Renal cortex interstitium (tissue), 11 donors: ENCODE measurements at regions not wholly inside any gene's neighbourhood (a gene's known extent, or its start where the extent isn't known, plus 50 kb on each side); places are given as distances from the start of the nearest gene placed in this dataset.

Source experiments
- DNase-seq, 11 donors: peaks; one replicate each; pipeline ENCODE4 v3.0.0-alpha.2; 2013; ENCODE audit warnings: low read depth in 9 of 11, low spot score in 4 of 11; ENCODE audit errors: extremely low read depth in 1 of 11

DNA sequence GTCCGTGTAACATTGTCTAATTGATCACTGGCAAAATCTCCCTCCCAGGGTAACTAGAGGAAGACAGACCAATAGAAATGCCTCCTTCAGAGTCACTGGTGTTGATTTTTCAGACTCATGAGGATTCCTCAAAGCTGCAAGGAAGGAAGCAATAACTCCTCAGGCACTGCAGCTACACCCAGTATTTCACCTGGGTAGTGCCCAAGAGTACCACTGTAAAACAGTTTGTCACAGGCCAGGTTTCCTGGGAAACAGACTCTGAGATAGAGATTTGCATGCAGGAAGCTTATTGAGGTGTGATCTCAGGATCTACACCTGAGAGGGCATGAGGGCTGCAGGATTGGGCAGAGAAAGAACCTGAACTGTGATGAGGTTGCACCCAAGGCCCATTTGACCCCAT is 240.7 kb upstream of the ATP6AP2 start:
- no peak for DNase-seq

GRCh38 chrX:40333344-40333743 is 235.6 kb upstream of the BCOR start:
- DNase-seq: no peak

GRCh38 chrX:40331762-40332161 is 234.0 kb upstream of the BCOR start:
- DNase-seq: no peak

DNA sequence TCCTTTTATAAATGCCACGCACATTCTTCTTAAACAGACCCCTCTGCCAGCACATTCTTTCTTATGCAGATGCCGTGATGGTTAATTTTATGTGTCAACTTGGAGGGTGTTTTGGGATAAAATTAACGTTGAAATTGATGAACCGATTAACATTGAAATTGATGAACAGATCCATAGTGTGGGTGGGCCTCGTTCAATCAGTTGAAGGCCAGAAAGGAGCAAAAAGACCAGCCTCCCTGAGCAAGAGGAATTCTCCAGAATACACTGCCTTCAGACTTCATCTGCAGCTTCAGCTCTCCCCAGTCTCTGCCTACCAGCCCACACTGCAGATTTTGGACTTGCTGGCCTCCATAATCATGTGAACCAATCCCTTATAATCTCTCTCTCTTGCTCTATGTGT is 233.6 kb upstream of the BCOR start:
- DNase-seq: no peak

- no peak for DNase-seq
These were observed 231.9 kb upstream of the BCOR start for GRCh38 chrX:40329616-40330015.

DNA sequence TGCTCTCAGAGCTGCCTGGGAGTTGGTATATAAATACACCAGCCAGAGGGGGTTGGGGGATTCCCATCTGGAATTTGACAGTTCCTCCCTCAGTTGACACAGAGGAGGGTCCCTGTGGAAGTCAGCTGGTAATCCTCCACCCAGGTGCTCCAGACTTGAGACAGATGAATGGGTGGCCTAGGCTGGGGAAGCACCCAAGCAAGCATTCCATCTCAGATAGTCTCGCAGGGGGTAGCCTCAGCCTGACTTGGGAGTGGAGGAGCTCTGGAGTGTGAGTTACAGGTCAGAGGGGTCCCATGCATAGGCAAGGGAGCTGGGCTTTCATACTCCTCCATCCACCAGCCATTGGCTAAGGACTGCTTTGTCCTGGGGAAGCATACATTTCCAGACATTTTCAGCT is 229.3 kb upstream of the BCOR start:
- no peak for DNase-seq

DNA sequence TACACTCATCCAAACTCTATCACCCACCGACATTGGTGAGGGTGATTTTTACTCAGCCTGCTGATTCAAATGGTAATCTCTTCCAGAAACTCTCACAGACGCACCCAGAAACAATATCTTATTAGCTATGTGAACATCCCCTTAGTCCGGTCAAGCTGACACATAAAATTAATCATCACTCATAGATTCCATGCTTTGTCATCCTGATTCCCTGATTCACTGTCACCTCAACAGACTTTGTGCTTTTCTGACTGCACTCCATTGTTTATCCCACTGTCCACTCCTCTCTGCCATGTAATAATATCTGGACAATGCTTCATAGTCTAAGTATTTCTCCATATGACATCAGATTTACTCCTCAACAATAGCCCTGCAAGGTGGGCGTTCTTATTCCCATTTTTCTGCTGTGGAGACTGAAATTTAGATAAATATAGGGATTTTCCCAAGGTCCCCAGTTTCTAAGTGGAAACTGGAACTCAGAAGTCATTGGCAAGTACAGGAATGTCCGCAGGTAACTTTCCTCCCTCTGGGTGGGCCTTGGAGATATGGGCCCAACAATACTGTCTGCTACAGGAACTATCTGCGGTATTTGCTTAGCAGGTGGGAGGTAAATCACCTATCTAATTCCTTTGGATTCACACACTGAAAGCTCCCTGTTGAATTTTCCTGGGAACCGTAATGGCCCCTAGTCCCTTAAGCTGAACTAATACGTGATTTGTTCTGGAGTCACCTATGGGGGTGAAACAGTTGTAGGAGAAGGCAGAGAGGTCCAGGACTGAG is 228.6 kb upstream of the BCOR start:
- DNase-seq: no peak

DNA sequence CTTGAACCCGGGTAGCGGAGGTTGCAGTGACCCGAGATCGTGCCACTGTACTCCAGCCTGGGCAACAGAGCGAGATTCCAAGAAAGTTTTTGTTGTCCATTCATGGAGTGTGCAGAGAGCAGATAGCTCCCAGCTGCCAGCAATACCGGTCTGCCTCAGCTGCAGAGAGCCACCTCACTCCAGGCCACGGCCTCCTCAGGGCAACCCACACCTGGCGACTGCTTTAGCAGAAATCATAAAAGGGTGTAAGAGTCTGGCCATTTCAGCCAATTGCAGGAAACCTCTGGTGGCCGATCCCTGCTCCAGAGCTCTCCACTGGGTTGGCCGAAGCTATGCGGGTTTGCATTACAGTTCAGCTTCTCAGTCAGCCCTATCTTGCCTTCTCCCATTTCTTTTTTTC is 227.4 kb upstream of the BCOR start:
- no peak for DNase-seq

- no peak for DNase-seq
These were observed 226.2 kb upstream of the BCOR start for GRCh38 chrX:40323977-40324376.

DNA sequence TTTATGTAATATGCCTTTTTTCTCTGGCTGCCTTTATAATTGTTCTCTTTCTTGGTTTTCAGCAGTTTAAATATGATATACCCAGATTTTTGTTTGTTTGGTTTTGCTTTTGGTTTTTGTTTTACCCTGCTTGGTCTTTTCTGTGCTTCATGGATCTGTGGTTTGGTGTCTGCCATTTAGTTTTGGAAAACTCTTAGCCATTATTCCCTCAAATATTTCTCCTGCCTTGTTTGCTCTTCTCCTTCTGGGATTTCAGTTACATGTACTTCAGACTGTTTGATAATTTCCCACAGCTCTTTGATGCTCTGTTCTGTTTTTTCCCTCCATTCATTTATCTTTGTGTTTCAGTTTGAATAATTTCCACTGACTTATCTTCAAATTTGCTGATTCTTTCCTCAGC is 223.1 kb upstream of the BCOR start:
- no peak for DNase-seq

GRCh38 chrX:40318801-40319200 is 221.0 kb upstream of the BCOR start:
- DNase-seq: no peak

- DNase-seq: no peak
These were observed 220.3 kb upstream of the BCOR start for GRCh38 chrX:40318076-40318475.

- DNase-seq: no peak
These were observed 218.7 kb upstream of the BCOR start for GRCh38 chrX:40316502-40316901.

GRCh38 chrX:40314070-40314469 is 216.3 kb upstream of the BCOR start:
- no peak for DNase-seq

DNA sequence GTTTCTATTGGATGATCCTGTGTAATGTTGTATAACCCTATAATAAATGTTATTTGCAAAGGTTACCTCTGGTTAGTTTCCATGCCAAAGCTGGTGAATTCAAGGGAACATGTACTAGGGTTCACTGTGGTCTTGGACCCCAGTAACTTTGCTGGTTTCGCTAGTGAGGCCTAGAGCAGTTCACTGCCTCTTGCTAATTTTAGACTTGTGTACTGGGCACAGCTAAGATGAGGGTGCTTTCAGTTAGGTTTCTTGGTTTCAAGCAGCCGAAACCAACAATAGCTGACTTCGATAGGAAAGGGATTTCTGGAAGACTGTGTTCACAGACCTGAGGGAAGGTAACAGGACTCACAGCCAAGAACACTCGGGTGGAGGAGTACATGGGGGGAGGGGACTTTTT is 215.5 kb upstream of the BCOR start:
- no peak for DNase-seq

- DNase-seq: no peak
These were observed 212.7 kb upstream of the BCOR start for GRCh38 chrX:40310447-40310846.

GRCh38 chrX:40310016-40310415 is 212.3 kb upstream of the BCOR start:
- no peak for DNase-seq

- no peak for DNase-seq
These were observed 210.1 kb upstream of the BCOR start for GRCh38 chrX:40307871-40308270.

GRCh38 chrX:40304115-40304514 is 206.4 kb upstream of the BCOR start:
- DNase-seq: no peak

DNA sequence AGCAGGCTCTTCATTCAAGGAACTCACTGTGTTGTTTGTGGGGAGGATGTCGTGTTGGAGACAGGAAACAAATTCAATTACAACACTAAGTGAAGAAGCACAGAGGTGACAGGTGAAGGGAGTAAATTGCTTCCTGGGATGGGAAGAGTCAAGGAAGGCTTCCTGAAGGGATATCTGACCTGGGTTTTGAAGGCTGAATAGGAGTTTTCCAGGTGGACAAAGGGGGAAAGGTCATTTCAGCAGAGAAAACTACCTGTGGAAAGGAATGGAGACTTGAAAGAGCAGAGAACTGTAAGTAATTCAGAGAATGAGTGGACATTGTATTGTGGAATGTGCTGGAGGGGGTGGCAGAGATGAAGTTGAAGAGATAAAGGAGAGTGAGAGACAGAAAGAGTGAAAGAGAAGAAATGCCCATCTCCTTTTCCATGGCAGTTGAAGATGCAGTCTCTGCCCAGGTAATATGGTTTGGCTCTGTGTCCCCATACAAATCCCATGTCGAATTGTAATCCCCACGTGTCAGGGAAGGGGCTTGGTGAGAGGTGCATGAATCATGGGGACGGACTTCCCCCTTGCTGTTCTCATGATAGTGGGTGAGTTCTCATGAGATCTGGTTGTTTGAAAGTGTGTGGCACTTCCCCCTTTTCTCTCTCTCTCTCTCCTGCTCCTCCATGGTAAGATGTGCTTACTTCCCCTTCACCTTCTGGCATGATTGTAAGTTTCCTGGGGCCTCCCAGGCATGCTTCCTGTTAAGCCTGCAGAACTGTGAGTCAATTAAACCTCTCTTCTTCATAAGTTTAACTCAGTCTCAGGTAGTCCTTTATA is 205.7 kb upstream of the BCOR start:
- no peak for DNase-seq
